Aorta (tissue), 5 donors: ENCODE measurements at regions not wholly inside any gene's neighbourhood (a gene's known extent, or its start where the extent isn't known, plus 50 kb on each side); places are given as distances from the start of the nearest gene placed in this dataset.
"Not testable (repeated sequence)": the region's sequence is repeated elsewhere in the genome, so short reads cannot be mapped to it uniquely, and the experiment has no call there.

Experiments used
- ATAC-seq: fragments of 200-7000 bp; cut with Tn5 transposase; one replicate; pipeline ENCODE4 v1.9.1; 2022; ENCODE audit warnings: moderate library complexity; ENCODE audit not compliant: low FRiP score
- DNase-seq, 2 donors: peaks; one replicate each; pipeline ENCODE4 v3.0.0-alpha.2; 2020
- H3K27ac ChIP-seq, 2 donors: one replicate each; pipeline ENCODE4 v1.5.1; 2013; ENCODE audit warnings: low read length in 2 of 2, mild to moderate bottlenecking in 2 of 2, moderate library complexity in 2 of 2, control low read depth in 1 of 2, inconsistent platforms in 1 of 2, low read depth in 1 of 2
- H3K27me3 ChIP-seq, 2 donors: one replicate each; pipeline ENCODE4 v1.6.1; 2013; ENCODE audit warnings: control low read depth in 1 of 2, low read length in 1 of 2, mild to moderate bottlenecking in 1 of 2, moderate library complexity in 1 of 2; ENCODE audit not compliant: insufficient read depth in 2 of 2, control insufficient read depth in 1 of 2
- H3K36me3 ChIP-seq, 2 donors: one replicate each; pipeline ENCODE4 v1.6.1; 2013; ENCODE audit warnings: control low read depth in 1 of 2, low read length in 1 of 2, mild to moderate bottlenecking in 1 of 2; ENCODE audit not compliant: insufficient read depth in 2 of 2, control insufficient read depth in 1 of 2
- H3K4me1 ChIP-seq, 2 donors: one replicate each; pipeline ENCODE4 v1.6.1; 2013; ENCODE audit warnings: low read length in 2 of 2, control low read depth in 1 of 2, mild to moderate bottlenecking in 1 of 2, moderate library complexity in 1 of 2; ENCODE audit not compliant: insufficient read depth in 2 of 2, control insufficient read depth in 1 of 2
- H3K4me3 ChIP-seq, 2 donors: one replicate each; pipeline ENCODE4 v1.5.1; 2013; ENCODE audit warnings: low read length in 2 of 2, control low read depth in 1 of 2, mild to moderate bottlenecking in 1 of 2
- H3K9me3 ChIP-seq: one replicate; pipeline ENCODE4 v1.6.1; 2013; ENCODE audit warnings: mild to moderate bottlenecking, low read length; ENCODE audit not compliant: control insufficient read depth
- WGBS, 2 donors: extraction: QIAGEN DNeasy Blood & Tissue Kit; methylation state at CpG; one replicate each; pipeline ENCODE4 v1.1.7; 2013; 5-methylcytosine and 5-hydroxymethylcytosine counted together
- intact Hi-C, 2 donors: fragments of 100-400 bp; cut with DNase I; formaldehyde crosslinking; loops; one replicate each; pipeline versions ENCODE4 v1.14.2 to v1.15.0; 2022
- donor health status: healthy with polysubstance abuse.
- donor health status: Bipolar disorder and iron deficiency.
- donor health status: DM: no; HTN: no; CAD: no.
- donor health status: DM: no; HTN: no; CAD: no.
- donor health status: DM: yes; HTN: yes; CAD: no.

DNA sequence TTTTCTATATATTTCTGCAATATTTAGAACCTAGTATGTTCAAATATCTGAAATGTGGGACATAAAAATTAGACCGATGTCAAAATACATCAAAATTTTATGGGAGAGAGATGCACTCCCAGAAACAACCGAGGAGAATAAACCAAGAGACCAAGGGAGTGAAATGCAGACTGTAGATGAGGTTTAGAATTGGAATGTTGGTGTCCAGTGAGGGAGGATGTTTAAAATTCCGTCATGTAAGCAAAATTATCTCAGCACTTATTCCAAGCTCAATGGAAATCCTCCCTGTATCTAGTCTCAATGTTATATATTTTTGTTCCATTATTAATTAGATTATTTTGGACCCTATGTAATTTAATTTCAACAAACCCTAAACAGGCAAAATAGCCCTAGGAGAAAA is 61.9 kb upstream of the MAGI2 start:
- Histone ChIP-seq H3K27me3 (no peaks in the 10 kb centered on the region), H3K36me3 (no peaks in the 10 kb centered on the region), H3K9me3 (peaks cover 2% of the 10 kb centered on the region), H3K4me1 (no peaks in the 10 kb centered on the region), H3K27ac (no peak overlapping the region), H3K4me3 (no peak overlapping the region)
- intact Hi-C loops = no loop called here
- WGBS, 2 donors = 64 to 75% methylated on average over 3 of the region's 3 CpGs
- ATAC-seq (no peak), DNase-seq (no peak)

DNA sequence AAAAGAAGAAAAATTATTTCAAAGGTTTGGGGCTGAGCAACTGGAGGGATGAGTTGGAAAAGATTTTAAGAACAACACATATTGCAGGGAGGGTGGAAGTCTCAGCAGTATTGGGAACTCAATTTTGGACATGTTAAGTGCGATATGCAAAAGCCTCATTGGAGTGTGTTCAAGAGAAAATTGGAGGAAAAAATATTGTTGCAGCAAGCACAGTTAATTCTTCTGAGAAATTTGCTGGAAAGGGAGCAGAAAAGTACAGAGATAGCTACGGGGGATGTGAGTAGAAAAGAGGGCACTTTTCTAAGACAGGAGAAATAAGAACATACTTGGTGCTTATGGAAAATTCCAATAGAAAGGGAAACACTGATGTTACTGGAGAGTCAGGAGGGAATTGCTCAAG is 59.8 kb upstream of the MAGI2 start:
- intact Hi-C loops = no loop called here
- ATAC-seq (no peak), DNase-seq (no peak)
- Histone ChIP-seq H3K36me3 (no peaks in the 10 kb centered on the region), H3K4me1 (no peaks in the 10 kb centered on the region), H3K9me3 (peaks cover 2% of the 10 kb centered on the region), H3K4me3 (no peak overlapping the region), H3K27ac (no peak overlapping the region), H3K27me3 (no peaks in the 10 kb centered on the region)
- WGBS, 2 donors = 76 to 81% methylated on average over 2 of the region's 2 CpGs

DNA sequence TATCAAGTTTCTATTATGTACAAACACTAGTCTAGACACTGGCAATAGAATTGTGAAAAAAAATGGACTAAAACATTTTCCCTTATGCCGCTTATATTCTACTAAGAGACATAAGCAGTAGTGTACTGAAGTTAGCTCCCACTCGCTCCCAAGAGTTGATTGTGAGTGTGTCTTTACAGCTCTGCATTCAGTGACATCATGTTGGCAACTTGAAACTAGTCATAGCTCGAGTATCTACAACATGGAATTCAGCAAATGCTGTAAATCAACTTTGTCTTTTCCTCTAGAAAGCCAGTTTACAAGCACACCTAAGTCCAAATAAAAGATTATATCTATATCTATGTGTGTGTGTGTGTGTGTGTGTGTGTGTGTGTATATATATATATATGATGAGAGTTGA is 58.8 kb upstream of the MAGI2 start:
- intact Hi-C loops = no loop called here
- 58 to 72% methylated on average over 3 of the region's 3 CpGs for WGBS, 2 donors

DNA sequence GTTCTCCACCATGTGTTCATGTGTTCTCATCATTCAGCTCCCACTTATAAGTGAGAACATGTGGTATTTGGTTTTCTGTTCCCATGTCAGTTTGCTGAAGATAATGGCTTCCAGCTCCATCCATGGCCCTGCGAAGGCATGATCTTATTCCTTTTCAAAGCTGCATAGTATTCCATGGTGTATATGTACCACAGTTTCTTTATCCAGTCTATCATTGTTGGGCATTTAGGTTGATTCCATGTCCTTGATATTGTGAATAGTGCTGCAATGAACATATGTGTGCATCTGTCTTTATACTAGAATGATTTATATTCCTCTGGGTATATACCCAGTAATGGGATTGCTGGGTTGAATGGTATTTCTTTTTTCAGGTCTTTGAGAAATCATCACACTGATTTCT is 57.6 kb upstream of the MAGI2 start:
- H3K27me3 ChIP-seq, DNase-seq, intact Hi-C loops, H3K4me3 ChIP-seq, H3K27ac ChIP-seq, H3K4me1 ChIP-seq, H3K36me3 ChIP-seq, ATAC-seq, H3K9me3 ChIP-seq: not testable (repeated sequence)
- 91 to 95% methylated on average over 1 of the region's 1 CpG for WGBS, 2 donors

More for the DNA sequence above, 58.8 kb upstream of the MAGI2 start:
- Histone ChIP-seq H3K4me1 (no peaks in the 10 kb centered on the region), H3K4me3 (no peak overlapping the region), H3K9me3 (peaks cover 2% of the 10 kb centered on the region), H3K36me3 (no peaks in the 10 kb centered on the region), H3K27me3 (no peaks in the 10 kb centered on the region), H3K27ac (no peak overlapping the region)
- no peak for ATAC-seq
- DNase-seq = no peak

DNA sequence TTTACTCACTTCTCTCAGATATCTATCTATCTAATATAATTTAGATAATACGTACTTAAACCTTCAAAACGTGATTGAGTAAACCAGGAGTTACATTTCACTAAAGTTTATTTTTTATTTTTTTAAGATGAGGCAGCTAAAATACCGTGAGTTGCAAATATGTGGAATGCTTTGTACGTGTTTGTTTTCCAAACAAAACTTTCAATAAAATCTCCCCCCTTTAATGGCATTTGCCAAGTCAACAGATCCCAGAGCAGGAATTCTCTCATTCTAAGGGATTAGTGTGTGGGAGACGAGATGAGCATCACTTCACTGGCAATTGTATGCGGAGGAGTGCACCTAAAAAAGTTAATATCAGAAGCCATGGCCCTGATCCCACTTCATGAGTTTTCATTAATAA is 53.7 kb upstream of the MAGI2 start:
- Histone ChIP-seq H3K4me1 (no peaks in the 10 kb centered on the region), H3K27me3 (no peaks in the 10 kb centered on the region), H3K9me3 (peaks cover 2% of the 10 kb centered on the region), H3K4me3 (no peak overlapping the region), H3K36me3 (no peaks in the 10 kb centered on the region), H3K27ac (no peak overlapping the region)
- intact Hi-C loops = no loop called here
- no peak for ATAC-seq
- DNase-seq = no peak
- 49 to 51% methylated on average over 6 of the region's 6 CpGs for WGBS, 2 donors

DNA sequence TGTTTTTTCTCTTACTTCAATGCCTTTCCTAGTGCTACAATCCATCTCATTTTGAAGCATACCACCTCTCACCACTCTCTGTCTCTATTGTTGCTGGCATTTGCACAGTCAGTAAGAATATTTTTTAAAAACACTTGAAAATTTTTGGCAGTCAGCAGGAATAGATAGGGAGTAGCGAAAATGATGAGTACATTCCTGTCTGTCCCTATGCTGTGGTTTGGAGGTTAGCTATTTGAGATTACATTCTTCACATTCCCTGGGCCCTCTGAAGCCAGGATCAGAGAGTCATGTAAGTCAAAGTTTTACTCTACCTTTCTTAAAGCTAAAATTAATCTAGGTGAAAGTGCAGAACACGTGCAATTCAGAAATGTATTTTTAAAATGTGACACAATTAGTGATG is 53.0 kb upstream of the MAGI2 start:
- Histone ChIP-seq H3K4me3 (no peak overlapping the region), H3K27me3 (no peaks in the 10 kb centered on the region), H3K9me3 (peaks cover 2% of the 10 kb centered on the region), H3K36me3 (no peaks in the 10 kb centered on the region), H3K4me1 (no peaks in the 10 kb centered on the region), H3K27ac (no peak overlapping the region)
- 28 to 38% methylated on average over 2 of the region's 2 CpGs for WGBS, 2 donors
- intact Hi-C loops = no loop called here
- DNase-seq (no peak), ATAC-seq (no peak)

DNA sequence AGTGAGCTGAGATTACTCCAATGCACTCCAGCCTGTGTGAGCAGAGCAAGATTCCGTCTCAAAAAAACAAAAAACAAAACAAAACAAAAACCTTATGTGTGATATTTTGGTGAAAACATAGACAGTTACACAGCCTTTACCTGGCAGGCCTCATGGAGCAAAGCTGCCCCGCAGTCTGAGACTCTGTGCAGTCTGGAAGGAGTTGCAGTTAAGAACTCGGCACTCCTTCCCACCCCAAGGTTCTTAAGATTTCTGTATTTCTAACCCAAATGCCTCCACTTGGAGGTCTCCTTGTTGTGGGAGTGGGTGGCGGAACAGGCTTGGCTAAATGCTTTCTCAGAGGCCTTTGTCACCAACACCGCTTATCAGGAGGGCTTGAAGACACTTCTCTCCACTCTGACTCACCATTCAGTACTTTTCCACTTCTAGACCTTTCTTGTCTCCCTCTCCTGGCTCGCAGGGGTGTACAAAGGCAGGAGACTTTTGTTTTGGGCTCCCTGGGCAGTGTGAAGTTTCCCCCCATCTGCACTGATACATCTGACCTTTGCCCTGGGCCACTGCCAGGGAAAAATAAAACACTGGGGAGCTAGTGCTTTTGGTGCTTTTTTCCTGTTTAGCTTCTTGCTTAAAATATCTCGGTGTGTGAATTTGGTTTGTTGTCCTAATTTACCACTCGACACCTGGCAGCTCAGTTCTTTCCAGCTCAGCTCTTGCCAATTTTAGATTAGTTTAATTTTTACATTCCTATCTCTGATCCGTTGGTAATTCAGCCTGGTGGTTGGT is 51.3 kb upstream of the MAGI2 start:
- ATAC-seq (no peak), DNase-seq (no peak)
- H3K27me3 ChIP-seq = no peaks in the 10 kb centered on the region
- H3K9me3 ChIP-seq = no peaks in the 10 kb centered on the region
- no peaks in the 10 kb centered on the region for H3K4me1 ChIP-seq
- no peak overlapping the region for H3K27ac ChIP-seq
- no peaks in the 10 kb centered on the region for H3K36me3 ChIP-seq
- intact Hi-C loops = no loop called here
- 65 to 67% methylated on average over 9 of the region's 9 CpGs for WGBS, 2 donors
- no peak overlapping the region for H3K4me3 ChIP-seq
